GM19238 (cell line): ENCODE measurements at regions not wholly inside any gene's neighbourhood (a gene's known extent, or its start where the extent isn't known, plus 50 kb on each side); places are given as distances from the start of the nearest gene placed in this dataset.

Experiments used
- DNase-seq: peaks from one replicate; pipeline ENCODE4 v3.0.0; 2011; ENCODE audit warnings: low spot score; ENCODE audit not compliant: insufficient read length

DNA sequence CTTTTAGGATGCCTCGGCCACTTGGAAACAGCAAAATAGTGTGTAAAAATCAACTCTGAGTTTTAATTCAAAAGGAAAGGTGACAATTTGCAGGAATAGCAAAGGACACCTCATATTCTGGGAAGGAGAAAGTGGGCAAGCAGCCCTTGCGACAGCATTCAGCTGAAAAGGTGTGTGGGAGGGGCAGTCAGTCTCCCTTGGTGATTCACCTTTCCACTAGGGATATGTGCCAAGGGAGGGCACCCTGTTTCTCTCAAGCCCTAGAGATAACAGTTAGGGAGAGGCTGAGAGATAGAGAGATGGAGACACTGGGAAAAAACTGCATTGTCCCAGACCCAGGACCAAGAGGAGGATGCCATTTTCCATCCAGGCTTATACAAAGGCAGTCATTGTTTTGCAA is 228.1 kb downstream of the EPM2A start:
- DNase-seq: no peak

- no peak for DNase-seq
Observed at GRCh38 chr6:145508107-145508506, 227.2 kb downstream of the EPM2A start.

GRCh38 chr6:145517492-145517891 is 217.8 kb downstream of the EPM2A start:
- DNase-seq: no peak

- DNase-seq: no peak
Observed at GRCh38 chr6:145525038-145525437, 210.3 kb downstream of the EPM2A start.

GRCh38 chr6:145529582-145529981 is 205.7 kb downstream of the EPM2A start:
- no peak for DNase-seq

GRCh38 chr6:145530454-145530853 is 204.9 kb downstream of the EPM2A start:
- DNase-seq: no peak

DNA sequence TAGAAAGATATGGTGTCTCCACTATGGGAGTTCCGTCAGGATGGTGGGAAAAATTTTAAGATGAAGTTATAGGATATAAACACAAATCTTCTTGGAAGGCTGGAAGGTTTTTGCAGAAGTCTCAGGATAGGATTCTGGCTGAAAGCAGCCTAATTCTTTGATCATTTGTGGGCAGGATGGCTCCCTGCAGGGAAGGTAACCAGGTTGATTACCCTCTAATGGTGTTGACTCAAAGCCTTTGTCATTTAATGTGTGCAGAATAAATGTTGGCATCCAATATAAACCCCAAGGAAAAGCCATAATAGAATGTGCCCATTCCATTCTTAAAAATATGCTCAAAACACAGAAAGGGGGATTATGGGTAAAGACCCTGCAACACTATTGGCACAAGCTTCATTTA is 204.3 kb downstream of the EPM2A start:
- DNase-seq: no peak

GRCh38 chr6:145531822-145532221 is 203.5 kb downstream of the EPM2A start:
- no peak for DNase-seq

- DNase-seq: no peak
Observed at GRCh38 chr6:145532361-145532760, 203.0 kb downstream of the EPM2A start.

- no peak for DNase-seq
Observed at GRCh38 chr6:145534989-145535388, 200.3 kb downstream of the EPM2A start.

GRCh38 chr6:145538989-145539388 is 196.3 kb downstream of the EPM2A start:
- no peak for DNase-seq

DNA sequence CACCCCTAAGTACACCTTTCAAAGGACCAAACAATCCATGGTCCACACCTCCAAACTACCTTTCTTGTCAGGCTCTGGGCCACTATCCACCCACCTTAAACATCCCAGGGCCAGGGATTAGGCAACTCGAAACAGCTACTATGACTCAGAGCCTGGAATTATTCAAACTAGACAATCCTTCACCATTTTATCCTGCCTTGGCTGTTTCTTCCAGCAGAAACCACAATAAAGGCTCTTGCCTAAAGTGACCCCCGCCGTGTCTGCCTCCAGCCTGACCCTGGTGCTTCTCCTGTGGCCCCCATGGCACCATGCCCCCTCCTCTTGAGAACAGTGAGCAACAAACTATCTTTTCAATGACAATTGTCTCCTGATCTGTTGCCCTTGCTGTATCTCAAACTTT is 195.5 kb downstream of the EPM2A start:
- DNase-seq: no peak

DNA sequence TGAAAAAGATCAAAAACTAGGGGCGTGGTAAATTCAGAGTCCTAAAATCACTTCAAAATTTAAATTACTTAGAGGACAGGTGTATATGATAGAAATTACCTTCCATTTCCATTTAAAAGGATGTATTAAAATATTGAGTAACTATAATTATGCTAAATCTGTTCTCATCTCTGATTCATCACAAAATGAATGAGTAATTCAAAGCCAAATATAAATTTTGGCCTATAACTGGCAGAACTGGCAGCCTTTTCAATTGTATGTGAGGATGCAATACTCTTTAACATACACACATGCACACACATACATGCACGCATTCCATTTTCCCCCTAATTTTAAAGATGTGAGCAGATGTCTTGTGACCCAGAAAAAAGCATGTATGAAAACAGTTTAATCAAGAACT is 194.6 kb downstream of the EPM2A start:
- DNase-seq: no peak

DNA sequence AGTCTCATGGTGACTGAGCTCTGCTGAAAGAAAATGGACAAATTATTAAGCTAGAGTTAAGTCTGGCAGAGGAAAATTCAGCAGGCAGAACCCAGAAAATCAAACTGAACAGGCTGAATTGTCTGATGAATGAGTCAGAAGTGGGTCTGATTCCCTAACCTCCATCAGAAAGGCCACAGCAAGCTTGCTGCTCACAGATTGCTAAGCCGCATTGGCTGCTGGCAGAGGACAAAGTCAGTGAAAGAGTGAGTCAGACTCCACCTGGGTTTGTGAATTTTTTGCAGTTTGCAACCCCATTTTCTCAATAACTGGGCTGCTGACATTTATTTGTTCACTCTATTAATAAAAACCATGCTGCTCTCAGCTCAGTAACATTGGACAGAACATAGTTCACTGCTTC is 191.3 kb downstream of the EPM2A start:
- DNase-seq: no peak

- no peak for DNase-seq
Observed at GRCh38 chr6:145544514-145544913, 190.8 kb downstream of the EPM2A start.

DNA sequence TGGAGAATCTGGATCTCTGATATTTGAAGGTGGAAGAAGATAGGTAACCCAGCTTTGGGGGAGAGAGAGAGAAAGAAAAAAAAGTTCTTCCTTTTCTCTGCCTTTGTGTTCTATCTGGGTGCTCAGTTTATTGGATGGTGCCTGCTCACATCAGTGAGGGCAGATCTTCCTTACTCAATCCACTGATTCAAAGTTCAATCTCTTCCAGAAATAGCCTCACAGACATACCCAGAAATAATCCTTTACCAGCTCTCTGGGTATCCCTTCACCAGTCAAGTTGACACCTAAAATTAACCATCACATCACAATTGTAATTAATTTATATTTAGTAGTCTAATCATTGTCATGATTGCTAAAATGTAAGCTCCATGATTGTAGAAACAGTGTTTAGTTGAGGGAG is 189.1 kb downstream of the EPM2A start:
- DNase-seq: no peak

- no peak for DNase-seq
Observed at GRCh38 chr6:145547594-145548335, 187.6 kb downstream of the EPM2A start.

- no peak for DNase-seq
Observed at GRCh38 chr6:145548933-145549648, 186.2 kb downstream of the EPM2A start.

GRCh38 chr6:145551164-145551563 is 184.2 kb downstream of the EPM2A start:
- no peak for DNase-seq

DNA sequence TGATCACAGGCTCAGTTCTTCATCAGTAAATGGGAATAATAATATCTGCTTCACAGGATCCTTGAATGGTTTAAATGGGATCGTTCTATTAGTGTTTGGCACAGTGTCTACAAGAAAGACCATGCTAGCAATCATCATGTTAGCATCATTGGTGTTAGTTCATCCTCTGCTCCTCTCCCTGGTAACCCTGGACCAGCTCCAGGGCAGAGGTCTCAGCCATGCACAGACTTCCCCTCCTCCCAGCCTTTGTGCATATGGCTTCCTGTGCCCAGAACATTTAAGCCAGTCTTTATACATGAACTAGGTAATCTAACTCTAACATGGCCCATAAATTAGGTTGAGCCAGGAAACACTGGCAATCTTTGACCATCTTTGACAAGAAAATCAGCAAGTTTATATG is 180.2 kb downstream of the EPM2A start:
- DNase-seq: no peak

GRCh38 chr6:145557474-145557873 is 177.8 kb downstream of the EPM2A start:
- no peak for DNase-seq

DNA sequence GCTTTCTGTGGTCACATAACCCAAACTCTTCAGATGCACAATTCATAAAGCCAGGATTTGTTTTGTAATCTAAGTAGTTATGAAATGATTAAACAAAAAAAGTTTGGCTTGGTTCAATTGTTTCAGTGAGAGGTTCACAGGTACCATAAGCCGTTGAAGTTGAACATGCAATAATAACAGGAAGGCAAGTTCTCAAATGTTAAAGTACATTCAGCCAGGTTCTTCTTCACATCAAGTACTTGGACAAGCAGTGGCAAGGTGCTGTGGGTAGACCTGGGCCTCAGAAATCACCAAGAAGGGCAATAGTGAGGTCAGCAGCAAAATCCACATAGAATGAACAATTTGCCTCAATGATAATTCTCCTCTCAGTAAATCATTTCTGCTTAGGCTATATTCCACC is 175.5 kb downstream of the EPM2A start:
- DNase-seq: no peak
